Gastrocnemius medialis (tissue), 4 donors: ENCODE measurements at regions not wholly inside any gene's neighbourhood (a gene's known extent, or its start where the extent isn't known, plus 50 kb on each side); places are given as distances from the start of the nearest gene placed in this dataset.

Experiments used
- CTCF ChIP-seq, 5 experiments: fragments of 450-650 bp in 3 of 5; fragments of 200-600 bp in 2 of 5; sonication (generic) in 2 of 5; IDR thresholded peaks in 4 of 5; conservative IDR thresholded peaks in 1 of 5; 1 replicate in 4 of 5; 2 replicates in 1 of 5; pipeline ENCODE4 v1.5.1; 2016 to 2019; ENCODE audit warnings: antibody characterized with exemption in 5 of 5, mild to moderate bottlenecking in 3 of 5, moderate library complexity in 3 of 5
- POLR2A ChIP-seq, 2 donors: fragments of 450-650 bp; IDR thresholded peaks; one replicate each; pipeline ENCODE4 v1.6.1; 2017; ENCODE audit warnings: antibody characterized with exemption in 2 of 2, mild to moderate bottlenecking in 2 of 2, moderate library complexity in 2 of 2

- TF ChIP-seq CTCF (IDR thresholded peaks at IDR 0.05 in 4 of 5, conservative IDR thresholded peaks at IDR 0.05 in 1 of 5), result no peak
- TF ChIP-seq POLR2A (IDR thresholded peaks at IDR 0.05), result no peak
Measured at GRCh38 chr18:42274488-42275137, 319.6 kb downstream of the PIK3C3 start.
